ENCODE measurements at regions not wholly inside any gene's neighbourhood (a gene's known extent, or its start where the extent isn't known, plus 50 kb on each side); places are given as distances from the start of the nearest gene placed in this dataset.
A peak's percentile ranks its signal among the peaks of the same experiment; 100 is the strongest.

DNA sequence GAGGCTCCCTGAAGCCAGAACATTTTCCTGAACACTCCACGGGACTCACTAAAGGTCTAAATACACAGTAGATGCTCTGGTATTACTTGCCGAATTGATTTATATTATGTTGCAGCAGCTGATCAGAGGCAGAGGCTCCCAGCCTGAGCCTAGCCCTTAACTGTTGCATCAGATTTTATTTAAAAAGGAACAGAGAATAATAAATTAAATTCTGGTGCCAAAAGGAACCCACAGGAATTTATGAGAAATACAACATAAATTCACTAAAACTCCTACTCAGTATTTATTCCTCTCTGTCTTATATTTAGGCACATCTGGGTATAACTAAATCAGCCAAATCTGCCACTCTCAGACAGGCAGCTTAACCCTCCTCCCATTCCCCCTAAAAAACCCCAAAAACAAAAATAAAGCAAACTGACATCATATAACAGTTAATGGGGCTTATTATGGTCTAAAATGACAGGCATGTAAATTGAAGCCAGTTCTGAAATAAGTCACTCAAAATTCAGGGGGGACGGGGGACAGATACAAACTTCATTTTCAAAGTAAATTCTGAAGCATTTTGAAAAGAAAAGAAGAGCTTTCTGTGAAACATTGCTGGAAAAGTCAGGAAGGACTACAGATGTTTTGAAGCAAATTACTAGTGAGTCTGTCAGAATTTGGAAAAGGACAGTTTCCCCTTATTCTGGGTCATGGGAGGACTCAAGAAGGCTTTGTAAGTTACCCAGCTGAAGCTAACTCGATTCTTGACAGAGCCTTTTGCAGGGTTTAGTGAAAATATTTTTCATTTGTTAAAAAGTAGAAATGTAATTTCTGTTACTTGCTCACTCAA is 53.8 kb upstream of the CORO2B start:
- H2AFZ ChIP-seq (replicated peaks; ENCODE audit: low read length, poor library complexity) = no peak overlapping the region

More for the DNA sequence above, 53.8 kb upstream of the CORO2B start:
- WGBS, 2 experiments (ENCODE audit: extremely low coverage in 2 of 2, insufficient read length in 1 of 2) = no CpG with 5 or more reads among the region's 4 CpGs
- H3K4me3 ChIP-seq (ENCODE audit: insufficient read depth, low read depth, low read length) = no peak overlapping the region
- peak overlapping the region; percentile 95 for H2BK20ac ChIP-seq (ENCODE audit: low read depth, low read length)
- H3K4ac ChIP-seq (ENCODE audit: low read depth, low read length) = peak overlapping the region; percentile 82
- H3K27me3 ChIP-seq (ENCODE audit: control insufficient read depth, insufficient read depth, low read length) = no peaks in the 10 kb centered on the region
- no peak overlapping the region for H3K27ac ChIP-seq (ENCODE audit: insufficient read depth, low read length)
- H4K20me1 ChIP-seq (ENCODE audit: insufficient read depth, low read length) = no peaks in the 10 kb centered on the region
- H2BK15ac ChIP-seq (ENCODE audit: low read depth, low read length) = peak overlapping the region; percentile 56; the same call in 1 of the 3 replicates
- H3K9ac ChIP-seq (ENCODE audit: low read depth, low read length) = no peak overlapping the region
- peak overlapping the region; percentile 73; the same call in 1 of the 2 replicates for H3K56ac ChIP-seq (ENCODE audit: extremely low read depth, insufficient read depth, low read length)
- BruUV-seq (replicated peaks) = no TSS peak
- ATAC-seq (ENCODE audit: low read depth) = peak; percentile 94
- no peak overlapping the region for H2AK9ac ChIP-seq (replicated peaks; ENCODE audit: low read depth, low read length, poor library complexity)
- H4K5ac ChIP-seq (ENCODE audit: low read depth, low read length) = no peak overlapping the region
- dilution Hi-C loops (cut with HindIII; ENCODE audit: low sequenced_read_pairs, unreplicated experiment) = no loop called here
- peak overlapping the region; percentile 76 for H3K23ac ChIP-seq (ENCODE audit: low read depth, low read length)
- H3K9me1 ChIP-seq (ENCODE audit: insufficient read depth, low read length) = no peaks in the 10 kb centered on the region
- H3K4me2 ChIP-seq (ENCODE audit: low read depth, low read length) = no peak overlapping the region; the same call in 1 of the 2 replicates
- peak; percentile 87 for DNase-seq
- no peaks in the 10 kb centered on the region for H3K36me3 ChIP-seq (ENCODE audit: control insufficient read depth, insufficient read depth, low read length)
- peak overlapping the region; percentile 95 for H2BK120ac ChIP-seq (ENCODE audit: low read depth, low read length)
- intact Hi-C loops (cut with micrococcal nuclease) = no loop called here
- no peaks in the 10 kb centered on the region for H3K79me1 ChIP-seq (ENCODE audit: low read depth in 1 of 2, low read length in 2 of 2)
- ChIA-PET POLR2A (ENCODE audit: unreplicated experiment) (no interaction called here), CTCF (interaction anchor here (0.9 to 1.2 kb wide), 3 partner anchors 13 to 148 kb away, joined by 3 to 4 read pairs (median 3); no protein-coding TSS in a partner anchor)
- H3K9me3 ChIP-seq (ENCODE audit: control insufficient read depth, insufficient read depth, low read length) = no peaks in the 10 kb centered on the region
- H2BK5ac ChIP-seq (ENCODE audit: low read depth, low read length, poor library complexity, severe bottlenecking) = no peak overlapping the region
- peak overlapping the region; percentile 82; the same call in 1 of the 2 replicates for H3K14ac ChIP-seq (replicated peaks; ENCODE audit: low read depth, low read length)
- H3K4me1 ChIP-seq (ENCODE audit: control insufficient read depth, insufficient read depth, low read length) = peaks cover 3% of the 10 kb centered on the region; the same call in 1 of the 2 replicates
- peak overlapping the region in 1 of 2 experiments; percentile 88; a peak in 2 of 4 replicates for H4K8ac ChIP-seq (ENCODE audit: low read depth in 2 of 2, low read length in 2 of 2)
- in situ Hi-C loops (cut with MboI; ENCODE audit: low sequenced_read_pairs) = no loop called here
- H4K91ac ChIP-seq (ENCODE audit: insufficient read depth, low read depth, low read length) = peak overlapping the region; percentile 87; the same call in 1 of the 2 replicates
- TF ChIP-seq POLR2A (IDR thresholded peaks at IDR 0.05; ENCODE audit: low read depth, low read length) (no peak), MAFK (IDR thresholded peaks at IDR 0.05; ENCODE audit: low read depth, low read length) (no peak), CEBPB (IDR thresholded peaks at IDR 0.05; ENCODE audit: low read depth, low read length) (peak; percentile 93), RCOR1 (IDR thresholded peaks at IDR 0.05; ENCODE audit: insufficient replicate concordance, low read length) (no peak)
- TF ChIP-seq, protein P1, sequence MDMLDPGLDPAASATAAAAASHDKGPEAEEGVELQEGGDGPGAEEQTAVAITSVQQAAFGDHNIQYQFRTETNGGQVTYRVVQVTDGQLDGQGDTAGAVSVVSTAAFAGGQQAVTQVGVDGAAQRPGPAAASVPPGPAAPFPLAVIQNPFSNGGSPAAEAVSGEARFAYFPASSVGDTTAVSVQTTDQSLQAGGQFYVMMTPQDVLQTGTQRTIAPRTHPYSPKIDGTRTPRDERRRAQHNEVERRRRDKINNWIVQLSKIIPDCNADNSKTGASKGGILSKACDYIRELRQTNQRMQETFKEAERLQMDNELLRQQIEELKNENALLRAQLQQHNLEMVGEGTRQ (IDR thresholded peaks at IDR 0.05; ENCODE audit: low read depth, low read length) = no peak
- H2AK5ac ChIP-seq (ENCODE audit: low read depth, low read length) = no peak overlapping the region; the same call in 1 of the 2 replicates
- H3K18ac ChIP-seq (ENCODE audit: low read depth, low read length) = 0 out of 2 replicates have a peak overlapping the region, but pooled peaks have one; percentile 32

All from IMR-90 (cell line).